Peyer's patch (tissue), 4 donors: ENCODE measurements at regions not wholly inside any gene's neighbourhood (a gene's known extent, or its start where the extent isn't known, plus 50 kb on each side); places are given as distances from the start of the nearest gene placed in this dataset.

Experiments used
- DNase-seq, 3 donors: peaks; one replicate each; pipeline ENCODE4 v3.0.0-alpha.2; 2017 to 2019
- H3K27ac ChIP-seq, 4 donors: fragments of 200-600 bp; sonication (generic); one replicate each; pipeline ENCODE4 v1.5.1; 2016 to 2019
- H3K27me3 ChIP-seq, 2 donors: fragments of 200-600 bp; sonication (generic); one replicate each; pipeline ENCODE4 v1.5.1; 2019
- H3K36me3 ChIP-seq, 3 donors: fragments of 200-600 bp; sonication (generic); one replicate each; pipeline ENCODE4 v1.5.1; 2016 to 2019
- H3K4me1 ChIP-seq, 4 donors: fragments of 200-600 bp; sonication (generic); one replicate each; pipeline ENCODE4 v1.5.1; 2016 to 2019
- H3K4me3 ChIP-seq, 4 donors: fragments of 200-600 bp; sonication (generic); 1 replicate in 3 of 4; 2 replicates in 1 of 4; pipeline ENCODE4 v1.5.1; 2016 to 2019; ENCODE audit warnings: mild to moderate bottlenecking in 1 of 4
- H3K9me3 ChIP-seq, 4 donors: fragments of 200-600 bp; sonication (generic); one replicate each; pipeline ENCODE4 v1.5.1; 2016 to 2019; ENCODE audit warnings: mild to moderate bottlenecking in 1 of 4
- CTCF ChIP-seq, 6 experiments: fragments of 450-650 bp in 4 of 6; fragments of 200-600 bp in 2 of 6; sonication (generic) in 1 of 6; IDR thresholded peaks; one replicate each; pipeline ENCODE4 v1.5.1; 2017 to 2019; ENCODE audit warnings: antibody characterized with exemption in 6 of 6, mild to moderate bottlenecking in 3 of 6, moderate library complexity in 1 of 6
- POLR2A ChIP-seq, 2 donors: fragments of 450-650 bp; IDR thresholded peaks; one replicate each; pipeline ENCODE4 v1.5.1; 2017; ENCODE audit warnings: antibody characterized with exemption in 2 of 2, mild to moderate bottlenecking in 2 of 2, moderate library complexity in 2 of 2

GRCh38 chr2:43009448-43009847 is 217.0 kb downstream of the ZFP36L2 start:
- H3K9me3 ChIP-seq: no peaks in the 10 kb centered on the region
- H3K36me3 ChIP-seq: no peaks in the 10 kb centered on the region
- peaks cover 0 to 18% (median 2%) of the 10 kb centered on the region in 4 donors for H3K4me1 ChIP-seq
- H3K4me3 ChIP-seq: no peak overlapping the region
- no peak overlapping the region for H3K27ac ChIP-seq
- no peak for DNase-seq
- no peak for TF ChIP-seq CTCF (IDR thresholded peaks at IDR 0.05)
- no peak for TF ChIP-seq POLR2A (IDR thresholded peaks at IDR 0.05)
- H3K27me3 ChIP-seq: peaks cover 0 to 3% of the 10 kb centered on the region in 2 donors

DNA sequence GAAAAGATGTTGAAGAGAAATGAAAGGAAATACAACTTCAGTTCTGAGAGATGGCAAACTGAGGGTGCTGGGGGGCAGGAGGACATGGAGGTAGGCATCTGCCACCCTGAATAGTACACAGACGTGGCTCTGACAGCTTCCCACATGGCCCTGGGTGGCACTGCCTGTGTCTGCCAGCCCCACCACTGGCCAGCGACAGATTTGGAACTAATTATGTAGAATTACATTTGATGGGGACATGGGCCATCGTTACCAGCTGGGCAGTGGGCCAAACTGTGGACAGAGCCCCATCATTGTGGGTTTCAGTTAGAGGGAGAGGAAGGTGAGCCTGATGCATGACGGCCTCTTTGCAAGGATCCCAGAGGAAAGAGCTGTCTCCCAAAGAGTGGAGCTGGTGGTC is 216.0 kb upstream of the HAAO start:
- peak in 2 of 3 donors; percentile 13 to 36 for DNase-seq
- Histone ChIP-seq H3K27ac (no peak overlapping the region), H3K9me3 (no peaks in the 10 kb centered on the region)

DNA sequence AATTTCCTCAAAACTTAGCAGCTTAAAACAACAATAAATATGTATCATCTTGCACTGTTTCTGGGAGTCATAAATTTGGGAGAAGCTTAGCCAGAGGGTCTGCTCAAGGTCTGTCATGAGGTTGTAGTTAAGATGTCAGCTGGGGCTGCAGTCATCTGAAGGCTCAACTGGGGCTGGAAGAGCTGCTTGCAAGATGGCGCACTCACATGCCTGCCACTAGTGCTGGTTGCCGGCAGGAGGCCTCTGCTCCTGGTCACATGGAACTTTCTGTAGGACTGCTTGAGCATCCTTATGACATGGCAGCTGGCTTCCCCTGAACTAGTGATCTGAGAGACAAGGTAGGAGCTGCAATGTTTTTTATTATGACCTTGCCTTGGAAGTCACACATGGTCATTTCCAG is 215.5 kb upstream of the HAAO start:
- H3K27ac ChIP-seq: no peak overlapping the region
- no peaks in the 10 kb centered on the region for H3K36me3 ChIP-seq
- H3K4me1 ChIP-seq: peaks cover 0 to 21% (median 3%) of the 10 kb centered on the region in 4 donors
- no peaks in the 10 kb centered on the region for H3K9me3 ChIP-seq
- DNase-seq: peak in 2 of 3 donors; percentile 1 to 30
- no peak overlapping the region for H3K4me3 ChIP-seq
- no peak for TF ChIP-seq POLR2A (IDR thresholded peaks at IDR 0.05)
- TF ChIP-seq CTCF (IDR thresholded peaks at IDR 0.05): no peak
- H3K27me3 ChIP-seq: peaks cover 0 to 3% of the 10 kb centered on the region in 2 donors

More for the DNA sequence above, 216.0 kb upstream of the HAAO start:
- no peaks in the 10 kb centered on the region for H3K36me3 ChIP-seq
- H3K4me1 ChIP-seq: peaks cover 0 to 21% (median 3%) of the 10 kb centered on the region in 4 donors
- TF ChIP-seq CTCF (IDR thresholded peaks at IDR 0.05) (no peak), POLR2A (IDR thresholded peaks at IDR 0.05) (no peak)
- H3K27me3 ChIP-seq: peaks cover 0 to 3% of the 10 kb centered on the region in 2 donors
- no peak overlapping the region for H3K4me3 ChIP-seq

DNA sequence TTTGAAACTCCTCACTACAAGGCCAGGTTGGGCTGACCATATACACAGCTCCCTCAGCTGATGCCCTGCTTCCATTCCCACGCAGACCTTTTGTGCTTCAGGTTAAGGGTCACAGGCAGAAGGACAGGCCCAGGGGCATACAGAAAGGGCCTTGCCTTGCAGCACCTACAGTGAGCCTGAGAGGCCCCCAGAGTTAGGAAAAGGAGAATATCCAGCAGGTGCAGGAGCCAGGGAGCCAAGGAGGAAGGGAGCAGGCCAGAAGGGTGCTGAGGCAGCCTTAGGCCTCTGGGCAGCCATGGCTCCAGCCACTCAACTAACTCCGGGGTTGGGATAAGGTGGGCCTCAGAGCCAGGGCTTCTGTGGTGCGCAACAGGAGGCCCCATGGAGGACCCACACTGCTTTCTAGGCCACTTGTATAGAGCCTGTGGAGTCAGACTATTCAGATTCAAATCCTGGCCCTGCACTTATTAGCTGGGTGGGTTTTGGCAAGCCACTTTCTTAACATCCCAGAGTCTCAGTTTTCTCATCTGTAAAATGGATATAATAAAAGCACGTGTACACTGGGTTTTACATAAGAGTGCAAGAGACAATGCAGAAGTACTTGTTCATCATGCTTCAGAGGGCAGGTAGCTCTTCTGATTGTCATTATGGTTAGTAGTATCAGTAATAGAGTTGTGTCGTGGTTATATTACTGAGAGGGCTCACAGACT is 214.6 kb upstream of the HAAO start:
- H3K4me1 ChIP-seq: peaks cover 0 to 21% (median 3%) of the 10 kb centered on the region in 4 donors
- H3K27me3 ChIP-seq: peaks cover 0 to 3% of the 10 kb centered on the region in 2 donors
- H3K36me3 ChIP-seq: no peaks in the 10 kb centered on the region
- H3K27ac ChIP-seq: peak overlapping the region in 3 of 4 donors; percentile 52 to 86 (median 83)
- no peaks in the 10 kb centered on the region for H3K9me3 ChIP-seq
- no peak overlapping the region for H3K4me3 ChIP-seq
- DNase-seq: peak in 1 of 3 donors; percentile 39
- TF ChIP-seq CTCF (IDR thresholded peaks at IDR 0.05): no peak
- TF ChIP-seq POLR2A (IDR thresholded peaks at IDR 0.05): no peak

DNA sequence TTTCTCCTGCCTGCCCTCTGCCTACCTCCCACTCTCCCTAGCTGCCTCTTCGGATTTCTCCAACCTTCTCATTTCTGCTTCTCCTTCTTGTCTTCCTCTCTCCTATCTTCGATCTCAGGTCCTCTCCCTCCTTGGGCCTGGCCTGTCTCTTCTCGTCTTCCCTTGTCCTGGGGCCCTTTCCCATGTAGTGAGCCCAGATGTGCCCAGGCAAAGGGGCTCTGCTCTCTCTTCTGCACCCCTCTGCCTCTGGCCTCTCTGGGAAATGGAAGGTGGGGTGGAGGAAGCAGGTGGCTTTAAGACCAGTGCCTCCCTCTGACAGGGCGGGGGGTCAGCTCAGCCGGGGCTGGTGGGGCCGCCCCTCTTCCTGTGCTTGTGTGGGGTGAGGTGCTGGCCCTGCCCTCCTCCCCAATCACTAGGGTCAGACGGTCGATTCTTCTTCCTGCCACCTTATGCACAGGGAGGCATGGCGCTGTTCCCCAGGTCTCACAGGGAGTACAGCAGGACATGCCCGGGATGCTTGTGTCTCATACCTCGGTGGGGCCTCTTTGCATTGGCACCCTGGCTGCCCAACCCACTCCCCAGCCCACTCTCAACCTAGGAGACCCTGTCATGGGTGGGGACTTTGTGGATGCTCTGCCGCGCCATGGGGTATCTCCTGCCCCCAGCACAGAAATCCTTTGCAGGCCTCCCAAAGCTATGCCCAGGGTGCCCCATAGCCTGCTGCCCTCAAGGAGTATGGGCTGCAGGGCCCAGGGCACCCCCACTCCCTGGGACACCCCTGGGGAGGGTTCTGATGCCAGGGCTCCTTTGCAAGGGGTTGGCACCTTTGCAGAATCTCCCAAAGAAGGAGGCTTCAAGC is 213.8 kb upstream of the HAAO start:
- H3K27ac ChIP-seq: peak overlapping the region in 3 of 4 donors; percentile 52 to 86 (median 83)
- H3K36me3 ChIP-seq: no peaks in the 10 kb centered on the region
- DNase-seq: peak in 2 of 3 donors; percentile 45 to 64
- TF ChIP-seq CTCF (IDR thresholded peaks at IDR 0.05) (no peak), POLR2A (IDR thresholded peaks at IDR 0.05) (no peak)
- H3K9me3 ChIP-seq: no peaks in the 10 kb centered on the region
- H3K4me1 ChIP-seq: peaks cover 0 to 21% (median 3%) of the 10 kb centered on the region in 4 donors
- H3K4me3 ChIP-seq: no peak overlapping the region
- H3K27me3 ChIP-seq: peaks cover 0 to 3% of the 10 kb centered on the region in 2 donors
